K562 (cell line): ENCODE measurements at regions not wholly inside any gene's neighbourhood (a gene's known extent, or its start where the extent isn't known, plus 50 kb on each side); places are given as distances from the start of the nearest gene placed in this dataset.

Experiments
- ATAC-seq: fragments of 200-7000 bp; cut with Tn5 transposase; 3 replicates; pipeline ENCODE4 v1.9.1; 2020; ENCODE audit warnings: moderate library complexity
- BruUV-seq: library from RNA; stranded (reverse); fragments of 400-500 nt; replicated peaks from 2 replicates; lab custom pipeline; 2021; lab: Mats Ljungman, UMichigan
- CTCF ChIA-PET: fragments of 300-600 bp; formaldehyde crosslinking; extraction: SDS; loops from one replicate; lab custom pipeline; 2021; ENCODE audit warnings: low intra/inter-chr PET ratio; lab: Yijun Ruan, JAX
- POLR2A ChIA-PET: fragments of 300-600, 350-650 bp; sonication (Branson Sonifier 250); formaldehyde crosslinking; extraction: SDS; loops from one replicate; lab custom pipeline; 2021; ENCODE audit warnings: antibody characterized with exemption, inconsistent platforms; lab: Yijun Ruan, JAX
- DNase-seq, 4 experiments: peaks; one replicate each; pipeline versions ENCODE4 v3.0.0 to v3.0.0-alpha.2; 2011 to 2018; ENCODE audit warnings: low spot score in 3 of 4, mixed read lengths in 3 of 4; ENCODE audit errors: extremely low read depth in 1 of 4
- FAIRE-seq: peaks from 2 replicates; lab custom pipeline; 2011; peaks lifted over from hg19 to GRCh38; lab: Jason Lieb, UNC
- H2AFZ ChIP-seq: 2 replicates; pipeline ENCODE4 v1.6.0; 2011; ENCODE audit warnings: low read depth, low read length, control low read depth, inconsistent platforms
- H3K27ac ChIP-seq: fragments of 200-600 bp; 3 replicates; pipeline ENCODE4 v1.8.0; 2011; ENCODE audit warnings: low read depth, mild to moderate bottlenecking, control low read depth, inconsistent platforms, low read length, moderate library complexity, mixed read lengths; ENCODE audit errors: extremely low read depth
- H3K27me3 ChIP-seq, 2 experiments: fragments of 300-600 bp in 1 of 2; 2 replicates in 1 of 2; 3 replicates in 1 of 2; pipeline versions ENCODE4 v1.6.0 to v1.8.0; 2011; ENCODE audit warnings: inconsistent platforms in 2 of 2, low read length in 2 of 2, mild to moderate bottlenecking in 1 of 2, mixed read lengths in 1 of 2, moderate library complexity in 1 of 2; ENCODE audit not compliant: control insufficient read depth in 2 of 2, insufficient read depth in 2 of 2
- H3K36me3 ChIP-seq: fragments of 300-600 bp; 3 replicates; pipeline ENCODE4 v1.8.0; 2011; ENCODE audit warnings: mild to moderate bottlenecking, low read length, inconsistent platforms; ENCODE audit not compliant: control insufficient read depth, insufficient read depth
- H3K4me1 ChIP-seq, 2 experiments: fragments of 200-600 bp in 1 of 2; replicated peaks in 1 of 2; 2 replicates in 1 of 2; 3 replicates in 1 of 2; pipeline versions ENCODE4 v1.5.1 to v1.8.0; 2011; ENCODE audit warnings: inconsistent platforms in 2 of 2, low read length in 2 of 2, mild to moderate bottlenecking in 1 of 2, mixed read lengths in 1 of 2, moderate library complexity in 1 of 2; ENCODE audit not compliant: control insufficient read depth in 2 of 2, insufficient read depth in 2 of 2
- H3K4me2 ChIP-seq: 2 replicates; pipeline ENCODE4 v1.6.1; 2011; ENCODE audit warnings: low read length, control low read depth, inconsistent platforms, mixed read lengths; ENCODE audit not compliant: insufficient read depth
- H3K4me3 ChIP-seq: fragments of 200-600 bp; sonication (generic), shearing (Covaris generic); 2 replicates; pipeline ENCODE4 v1.5.1; 2016; ENCODE audit warnings: control low read depth, inconsistent platforms
- H3K79me2 ChIP-seq: fragments of 200-600 bp; 3 replicates; pipeline ENCODE4 v1.8.0; 2011; ENCODE audit warnings: low read length, inconsistent platforms; ENCODE audit not compliant: control insufficient read depth, insufficient read depth
- H3K9ac ChIP-seq, 2 experiments: 2 replicates each; pipeline versions ENCODE4 v1.6.0 to v1.6.1; 2011; ENCODE audit warnings: low read depth in 2 of 2, low read length in 2 of 2, control low read depth in 1 of 2, inconsistent platforms in 1 of 2, mild to moderate bottlenecking in 1 of 2, mixed read lengths in 1 of 2; ENCODE audit not compliant: insufficient read depth in 1 of 2
- H3K9me1 ChIP-seq: one replicate; pipeline ENCODE4 v1.6.0; 2011; ENCODE audit warnings: inconsistent platforms, mild to moderate bottlenecking, low read length, moderate library complexity; ENCODE audit not compliant: control insufficient read depth, insufficient read depth
- H3K9me3 ChIP-seq: replicated peaks from 2 replicates; pipeline ENCODE4 v1.5.1; 2011; ENCODE audit warnings: low read depth, low read length, inconsistent platforms; ENCODE audit not compliant: control insufficient read depth, insufficient read depth
- H4K20me1 ChIP-seq: replicated peaks from 2 replicates; pipeline ENCODE4 v1.6.1; 2011; ENCODE audit warnings: low read length, inconsistent platforms, mixed read lengths; ENCODE audit not compliant: control insufficient read depth, insufficient read depth
- ARNT ChIP-seq, 2 experiments: fragments of 450-650 bp; IDR thresholded peaks; 2 replicates each; pipeline ENCODE4 v1.6.1; 2016; ENCODE audit warnings: mild to moderate bottlenecking in 1 of 2
- ELF4 ChIP-seq: fragments of 450-650 bp; formaldehyde crosslinking; IDR thresholded peaks from 2 replicates; pipeline ENCODE4 v1.4.0; 2022; ENCODE audit warnings: missing genetic modification characterization
- NRF1 ChIP-seq, 2 experiments: fragments of 450-650 bp; IDR thresholded peaks in 1 of 2; conservative IDR thresholded peaks in 1 of 2; 2 replicates each; pipeline ENCODE4 v1.6.1; 2014; ENCODE audit warnings: mild to moderate bottlenecking in 2 of 2
- RFX5 ChIP-seq: IDR thresholded peaks from 2 replicates; pipeline ENCODE4 v1.6.1; 2011; ENCODE audit warnings: low read depth, mild to moderate bottlenecking, improper control_type of control experiment, low read length
- SETDB1 ChIP-seq: IDR thresholded peaks from one replicate; pipeline ENCODE4 v1.6.1; 2012; ENCODE audit warnings: low read length, control low read depth, inconsistent platforms
- SNRNP70 ChIP-seq: fragments of 200-400 bp; formaldehyde crosslinking; optimal IDR thresholded peaks from 2 replicates; pipeline ENCODE3; 2017; ENCODE audit warnings: low read depth, low read length
- ZBTB17 ChIP-seq: fragments of 450-650 bp; formaldehyde crosslinking; IDR thresholded peaks from 2 replicates; pipeline ENCODE4 v1.4.0; 2020; ENCODE audit warnings: mild to moderate bottlenecking
- ZC3H4 ChIP-seq: sonication (generic); formaldehyde crosslinking; IDR thresholded peaks from 2 replicates; pipeline ENCODE4 v1.9.0; 2021; ENCODE audit warnings: missing genetic modification reagents, borderline replicate concordance
- ZNF3 ChIP-seq: fragments of 250-450 bp; sonication (Bioruptor Pico); IDR thresholded peaks from 2 replicates; pipeline ENCODE4 v1.5.0; 2021; ENCODE audit warnings: mild to moderate bottlenecking, moderate library complexity
- ZNF57 ChIP-seq: fragments of 450-650 bp; formaldehyde crosslinking; IDR thresholded peaks from 2 replicates; pipeline ENCODE4 v1.4.0; 2020; ENCODE audit warnings: mild to moderate bottlenecking, moderate library complexity
- ZSCAN29 ChIP-seq: fragments of 450-650 bp; IDR thresholded peaks from 2 replicates; pipeline ENCODE4 v1.6.1; 2017
- WGBS: fragments of 100-300 bp; shearing (Covaris generic); methylation state at CpG from one replicate; pipeline ENCODE4 v1.1.6; 2016; ENCODE audit warnings: low coverage, mixed read lengths; ENCODE audit not compliant: insufficient coverage; ENCODE audit errors: missing lambda C conversion rate; 5-methylcytosine and 5-hydroxymethylcytosine counted together
- in situ Hi-C: fragments of 300-500 bp; cut with MboI; formaldehyde crosslinking; loops from 4 replicates; pipeline ENCODE4 v1.15.0; 2018; ENCODE audit warnings: inconsistent platforms, mixed read lengths
- intact Hi-C: fragments of 100-400 bp; cut with micrococcal nuclease; formaldehyde crosslinking; loops from 2 replicates; pipeline ENCODE4 v1.14.2; 2022
- TF ChIP-seq, protein P1 (sequence below): IDR thresholded peaks from 3 replicates; pipeline ENCODE4 v1.6.1; 2011; ENCODE audit warnings: borderline replicate concordance, mild to moderate bottlenecking, moderate library complexity; ENCODE audit not compliant: insufficient read length; ENCODE audit errors: extremely low read depth
- TF ChIP-seq, protein P2 (sequence below): fragments of 200-400 bp; formaldehyde crosslinking; IDR thresholded peaks from 2 replicates; pipeline ENCODE4 v1.6.1; 2017; ENCODE audit warnings: mild to moderate bottlenecking, low read depth, low read length, moderate library complexity

- in situ Hi-C loops: no loop called here
- no peak overlapping the region for H3K4me2 ChIP-seq
- H3K9ac ChIP-seq: no peak overlapping the region
These were observed 71.2 kb downstream of the ADRA2A start for GRCh38 chr10:111148025-111148424.

GRCh38 chr10:111148440-111148839 is 71.6 kb downstream of the ADRA2A start:
- in situ Hi-C loops: no loop called here
- no peaks in the 10 kb centered on the region for H3K27me3 ChIP-seq
- H3K36me3 ChIP-seq: no peaks in the 10 kb centered on the region
- no peak for ATAC-seq
- no peaks in the 10 kb centered on the region for H3K4me1 ChIP-seq
- no peak overlapping the region for H3K27ac ChIP-seq
- FAIRE-seq: no peak
- H2AFZ ChIP-seq: no peak overlapping the region
- no peaks in the 10 kb centered on the region for H4K20me1 ChIP-seq
- no peaks in the 10 kb centered on the region for H3K9me1 ChIP-seq
- 0% methylated on average over 7 of the region's 7 CpGs for WGBS
- H3K9ac ChIP-seq: no peak overlapping the region
- CTCF ChIA-PET: no interaction called here
- DNase-seq: no peak
- no peaks in the 10 kb centered on the region for H3K9me3 ChIP-seq
- POLR2A ChIA-PET: no interaction called here
- H3K4me3 ChIP-seq: no peak overlapping the region
- intact Hi-C loops: no loop called here
- BruUV-seq: no TSS peak
- no peaks in the 10 kb centered on the region for H3K79me2 ChIP-seq
- H3K4me2 ChIP-seq: no peak overlapping the region
- TF ChIP-seq, protein P1, sequence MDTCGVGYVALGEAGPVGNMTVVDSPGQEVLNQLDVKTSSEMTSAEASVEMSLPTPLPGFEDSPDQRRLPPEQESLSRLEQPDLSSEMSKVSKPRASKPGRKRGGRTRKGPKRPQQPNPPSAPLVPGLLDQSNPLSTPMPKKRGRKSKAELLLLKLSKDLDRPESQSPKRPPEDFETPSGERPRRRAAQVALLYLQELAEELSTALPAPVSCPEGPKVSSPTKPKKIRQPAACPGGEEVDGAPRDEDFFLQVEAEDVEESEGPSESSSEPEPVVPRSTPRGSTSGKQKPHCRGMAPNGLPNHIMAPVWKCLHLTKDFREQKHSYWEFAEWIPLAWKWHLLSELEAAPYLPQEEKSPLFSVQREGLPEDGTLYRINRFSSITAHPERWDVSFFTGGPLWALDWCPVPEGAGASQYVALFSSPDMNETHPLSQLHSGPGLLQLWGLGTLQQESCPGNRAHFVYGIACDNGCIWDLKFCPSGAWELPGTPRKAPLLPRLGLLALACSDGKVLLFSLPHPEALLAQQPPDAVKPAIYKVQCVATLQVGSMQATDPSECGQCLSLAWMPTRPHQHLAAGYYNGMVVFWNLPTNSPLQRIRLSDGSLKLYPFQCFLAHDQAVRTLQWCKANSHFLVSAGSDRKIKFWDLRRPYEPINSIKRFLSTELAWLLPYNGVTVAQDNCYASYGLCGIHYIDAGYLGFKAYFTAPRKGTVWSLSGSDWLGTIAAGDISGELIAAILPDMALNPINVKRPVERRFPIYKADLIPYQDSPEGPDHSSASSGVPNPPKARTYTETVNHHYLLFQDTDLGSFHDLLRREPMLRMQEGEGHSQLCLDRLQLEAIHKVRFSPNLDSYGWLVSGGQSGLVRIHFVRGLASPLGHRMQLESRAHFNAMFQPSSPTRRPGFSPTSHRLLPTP: no peak
- TF ChIP-seq NRF1 (conservative IDR thresholded peaks at IDR 0.05 in 1 of 2, IDR thresholded peaks at IDR 0.05 in 1 of 2) (no peak), ZC3H4 (CRISPR knock-in tag) (no peak), ZBTB17 (no peak), ARNT (IDR thresholded peaks at IDR 0.05) (no peak), ELF4 (CRISPR knock-in tag) (no peak), RFX5 (no peak), SETDB1 (no peak), ZNF57 (no peak), ZNF3 (CRISPR knock-in tag) (no peak), ZSCAN29 (no peak)
- TF ChIP-seq, protein P2, sequence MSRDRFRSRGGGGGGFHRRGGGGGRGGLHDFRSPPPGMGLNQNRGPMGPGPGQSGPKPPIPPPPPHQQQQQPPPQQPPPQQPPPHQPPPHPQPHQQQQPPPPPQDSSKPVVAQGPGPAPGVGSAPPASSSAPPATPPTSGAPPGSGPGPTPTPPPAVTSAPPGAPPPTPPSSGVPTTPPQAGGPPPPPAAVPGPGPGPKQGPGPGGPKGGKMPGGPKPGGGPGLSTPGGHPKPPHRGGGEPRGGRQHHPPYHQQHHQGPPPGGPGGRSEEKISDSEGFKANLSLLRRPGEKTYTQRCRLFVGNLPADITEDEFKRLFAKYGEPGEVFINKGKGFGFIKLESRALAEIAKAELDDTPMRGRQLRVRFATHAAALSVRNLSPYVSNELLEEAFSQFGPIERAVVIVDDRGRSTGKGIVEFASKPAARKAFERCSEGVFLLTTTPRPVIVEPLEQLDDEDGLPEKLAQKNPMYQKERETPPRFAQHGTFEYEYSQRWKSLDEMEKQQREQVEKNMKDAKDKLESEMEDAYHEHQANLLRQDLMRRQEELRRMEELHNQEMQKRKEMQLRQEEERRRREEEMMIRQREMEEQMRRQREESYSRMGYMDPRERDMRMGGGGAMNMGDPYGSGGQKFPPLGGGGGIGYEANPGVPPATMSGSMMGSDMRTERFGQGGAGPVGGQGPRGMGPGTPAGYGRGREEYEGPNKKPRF: no peak

More at GRCh38 chr10:111148025-111148424, 71.2 kb downstream of the ADRA2A start:
- Histone ChIP-seq H3K27ac (no peak overlapping the region), H3K9me1 (no peaks in the 10 kb centered on the region), H4K20me1 (no peaks in the 10 kb centered on the region), H3K4me3 (no peak overlapping the region), H3K4me1 (no peaks in the 10 kb centered on the region), H2AFZ (no peak overlapping the region), H3K79me2 (no peaks in the 10 kb centered on the region), H3K36me3 (no peaks in the 10 kb centered on the region), H3K9me3 (no peaks in the 10 kb centered on the region), H3K27me3 (no peaks in the 10 kb centered on the region)
- FAIRE-seq (no peak), DNase-seq (no peak), ATAC-seq (no peak)
- ChIA-PET POLR2A (no interaction called here), CTCF (no interaction called here)
- intact Hi-C loops: no loop called here
- BruUV-seq: no TSS peak
- TF ChIP-seq SNRNP70: no peak
- WGBS: 0% methylated on average over 5 of the region's 6 CpGs
